Neuron (in vitro differentiated cells): ENCODE measurements at regions not wholly inside any gene's neighbourhood (a gene's known extent, or its start where the extent isn't known, plus 50 kb on each side); places are given as distances from the start of the nearest gene placed in this dataset.
"Not testable (repeated sequence)": the region's sequence is repeated elsewhere in the genome, so short reads cannot be mapped to it uniquely, and the experiment has no call there.

Source experiments
- H2AFZ ChIP-seq: one replicate; pipeline ENCODE4 v1.6.1; 2013; ENCODE audit warnings: low read depth, mild to moderate bottlenecking, inconsistent platforms, low read length, moderate library complexity
- H3K27me3 ChIP-seq: one replicate; pipeline ENCODE4 v1.6.1; 2013; ENCODE audit warnings: low read length; ENCODE audit not compliant: insufficient read depth
- H3K36me3 ChIP-seq: one replicate; pipeline ENCODE4 v1.6.1; 2013; ENCODE audit warnings: low read length; ENCODE audit not compliant: insufficient read depth
- H3K4me1 ChIP-seq: one replicate; pipeline ENCODE4 v1.6.1; 2013; ENCODE audit warnings: low read length; ENCODE audit not compliant: insufficient read depth
- H3K4me3 ChIP-seq: 2 replicates; pipeline ENCODE4 v1.5.1; 2013; ENCODE audit warnings: mild to moderate bottlenecking, low read length, moderate library complexity
- H3K9me3 ChIP-seq: one replicate; pipeline ENCODE4 v1.6.1; 2013; ENCODE audit warnings: low read length

DNA sequence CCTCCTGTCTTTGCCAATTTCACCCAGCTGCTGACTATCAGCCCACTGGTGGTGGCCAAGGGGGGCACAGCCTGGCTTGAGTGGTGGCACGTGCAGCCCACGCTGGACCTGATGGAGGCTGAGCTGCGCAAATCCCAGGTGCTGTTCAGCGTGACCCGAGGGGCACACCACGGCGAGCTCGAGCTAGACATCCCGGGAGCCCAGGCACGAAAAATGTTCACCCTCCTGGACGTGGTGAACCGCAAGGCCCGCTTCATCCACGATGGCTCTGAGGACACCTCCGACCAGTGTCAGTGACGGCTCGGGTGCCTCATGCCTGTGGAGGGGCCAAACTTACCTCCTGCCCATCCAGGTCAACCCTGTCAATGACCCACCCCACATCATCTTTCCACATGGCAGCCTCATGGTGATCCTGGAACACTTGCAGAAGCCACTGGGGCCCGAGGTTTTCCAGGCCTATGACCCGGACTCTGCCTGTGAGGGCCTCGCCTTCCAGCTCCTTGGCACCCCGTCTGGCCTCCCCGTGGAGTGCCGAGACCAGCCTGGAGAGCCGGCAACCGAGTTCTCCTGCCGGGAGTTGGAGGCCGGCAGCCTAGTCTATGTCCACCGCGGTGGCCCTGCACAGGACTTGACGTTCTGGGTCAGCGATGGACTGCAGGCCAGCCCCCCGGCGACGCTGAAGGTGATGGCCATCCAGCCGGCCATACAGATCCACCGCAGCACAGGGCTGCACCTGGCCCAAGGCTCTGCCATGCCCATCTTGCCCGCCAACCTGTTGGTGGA lies 180.2 kb downstream of the TBC1D2B start:
- H2AFZ ChIP-seq, H3K36me3 ChIP-seq, H3K9me3 ChIP-seq, H3K27me3 ChIP-seq, H3K4me3 ChIP-seq, H3K4me1 ChIP-seq: not testable (repeated sequence)

GRCh38 chr15:77896147-77897112 lies 181.1 kb downstream of the TBC1D2B start:
- not testable (repeated sequence) for H3K9me3 ChIP-seq, H2AFZ ChIP-seq, H3K4me1 ChIP-seq, H3K4me3 ChIP-seq, H3K27me3 ChIP-seq, H3K36me3 ChIP-seq

DNA sequence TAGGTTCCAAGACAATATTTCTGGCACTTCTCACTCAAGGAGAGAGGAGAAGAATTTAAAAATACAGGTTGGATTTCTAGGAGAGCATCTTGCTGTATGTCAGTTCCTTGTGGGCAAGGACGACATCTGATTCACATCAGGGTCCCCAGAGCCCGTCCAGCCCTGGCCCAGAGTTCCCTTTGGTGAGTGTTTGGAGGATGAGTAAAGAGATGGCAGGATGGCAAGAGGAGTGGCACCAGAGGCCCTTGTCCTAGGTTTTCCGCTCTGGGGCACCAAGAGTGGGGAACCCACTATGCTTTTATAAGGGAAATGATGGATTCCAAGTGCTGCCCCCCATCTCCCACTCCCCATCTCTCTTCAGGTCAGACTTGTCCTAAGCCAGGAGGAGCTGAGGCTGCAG lies 181.8 kb downstream of the TBC1D2B start:
- no peaks in the 10 kb centered on the region for H3K27me3 ChIP-seq
- no peaks in the 10 kb centered on the region for H3K4me1 ChIP-seq
- H3K36me3 ChIP-seq: no peaks in the 10 kb centered on the region
- no peak overlapping the region for H2AFZ ChIP-seq
- no peaks in the 10 kb centered on the region for H3K9me3 ChIP-seq
- no peak overlapping the region for H3K4me3 ChIP-seq

GRCh38 chr15:77895145-77895544 lies 182.4 kb downstream of the TBC1D2B start:
- not testable (repeated sequence) for H3K36me3 ChIP-seq, H3K4me3 ChIP-seq, H3K9me3 ChIP-seq, H2AFZ ChIP-seq, H3K4me1 ChIP-seq, H3K27me3 ChIP-seq

DNA sequence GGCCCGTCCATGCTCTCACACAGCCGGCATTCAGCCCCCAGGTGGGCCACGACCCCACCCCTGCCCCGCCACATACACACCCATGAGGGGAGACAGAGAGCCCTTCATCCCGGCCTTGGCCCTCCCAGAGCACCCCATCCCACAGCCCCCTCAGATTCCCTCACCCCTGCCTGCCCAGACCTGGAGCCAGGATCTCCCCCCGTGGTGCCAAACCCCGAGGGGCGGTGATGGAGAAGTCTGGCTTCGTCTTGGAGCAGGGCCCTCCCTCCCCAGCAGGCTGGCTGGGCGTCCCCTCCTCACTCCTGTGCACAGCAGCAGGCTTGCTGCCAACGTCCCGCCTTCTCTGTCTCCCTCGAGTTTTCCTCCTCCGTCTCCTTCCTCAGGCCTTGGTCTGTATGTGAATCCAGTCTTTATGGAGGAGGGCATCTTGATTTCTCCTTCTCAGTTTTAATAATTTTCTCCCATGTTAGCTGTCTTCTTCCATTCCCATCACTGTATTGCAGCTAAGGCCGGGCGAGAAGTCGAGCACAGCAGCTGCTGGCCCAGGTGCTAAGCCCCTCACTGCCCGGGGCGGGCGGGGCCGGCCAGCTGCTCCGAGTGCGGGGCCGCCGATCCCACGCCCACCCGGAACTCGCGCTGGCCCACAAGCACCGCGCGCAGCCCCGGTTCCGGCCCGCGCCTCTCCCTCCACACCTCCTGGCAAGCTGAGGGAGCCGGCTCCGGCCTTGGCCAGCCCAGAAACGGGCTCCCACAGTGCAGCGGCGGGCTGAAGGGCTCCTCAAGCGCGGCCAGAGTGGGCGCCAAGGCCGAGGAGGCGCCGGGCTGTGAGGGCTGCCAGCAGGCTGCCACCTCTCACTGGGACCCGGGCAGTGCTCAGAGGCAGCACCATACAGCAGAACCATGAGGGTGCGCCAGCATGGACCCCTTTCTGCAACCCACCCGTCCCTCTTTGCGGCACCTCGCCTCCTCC lies 183.6 kb downstream of the TBC1D2B start:
- H3K36me3 ChIP-seq, H3K4me3 ChIP-seq, H2AFZ ChIP-seq, H3K9me3 ChIP-seq, H3K4me1 ChIP-seq, H3K27me3 ChIP-seq: not testable (repeated sequence)

- H3K36me3 ChIP-seq, H3K9me3 ChIP-seq, H3K4me1 ChIP-seq, H3K27me3 ChIP-seq, H3K4me3 ChIP-seq, H2AFZ ChIP-seq: not testable (repeated sequence)
Observed at GRCh38 chr15:77893246-77893645, 184.3 kb downstream of the TBC1D2B start.

DNA sequence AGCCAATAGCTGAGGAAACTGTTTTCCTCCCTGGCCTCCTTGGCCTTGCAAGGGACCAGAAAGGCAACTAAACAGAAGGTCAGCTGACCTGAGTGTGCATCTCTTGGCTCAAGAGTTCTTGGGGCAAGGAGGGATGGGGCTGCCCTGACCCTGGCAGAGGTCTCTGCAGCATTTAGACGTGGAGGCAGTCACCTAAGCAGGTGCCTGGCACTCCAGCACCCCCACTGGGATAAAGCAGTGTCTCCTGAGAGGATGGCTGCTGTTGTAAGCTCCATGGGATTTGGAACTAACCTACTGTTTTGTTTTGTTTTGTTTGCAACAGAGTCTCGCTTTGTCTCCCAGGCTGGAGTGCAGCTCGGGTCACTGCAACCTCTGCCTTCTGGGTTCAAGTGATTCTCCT lies 185.2 kb downstream of the TBC1D2B start:
- H3K36me3 ChIP-seq: no peaks in the 10 kb centered on the region
- peaks cover 6% of the 10 kb centered on the region for H3K27me3 ChIP-seq
- H3K4me1 ChIP-seq: no peaks in the 10 kb centered on the region
- H3K9me3 ChIP-seq: no peaks in the 10 kb centered on the region
- no peak overlapping the region for H3K4me3 ChIP-seq
- H2AFZ ChIP-seq: no peak overlapping the region

DNA sequence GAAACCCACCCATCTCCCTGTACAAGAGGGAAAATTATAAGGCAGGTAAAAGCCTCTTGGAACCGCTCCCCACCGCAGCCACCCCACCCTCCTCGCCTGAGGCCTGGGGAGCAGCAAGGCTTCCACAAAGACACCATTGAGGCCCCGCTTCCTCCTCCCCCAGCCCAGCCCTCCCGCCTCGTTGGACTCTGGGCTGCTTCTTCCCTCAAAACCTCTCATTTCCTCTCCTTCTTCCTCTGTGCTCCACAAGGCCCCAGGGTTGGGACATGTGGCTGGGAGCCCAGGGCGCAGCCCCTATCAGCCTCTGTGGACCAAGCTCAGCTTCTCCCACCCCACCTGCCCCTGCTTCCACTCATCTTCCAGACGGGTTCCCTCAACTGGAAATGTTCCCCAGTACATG lies 185.6 kb downstream of the TBC1D2B start:
- not testable (repeated sequence) for H3K4me1 ChIP-seq, H3K4me3 ChIP-seq, H3K27me3 ChIP-seq, H3K36me3 ChIP-seq, H2AFZ ChIP-seq, H3K9me3 ChIP-seq

GRCh38 chr15:77890911-77891801 lies 186.4 kb downstream of the TBC1D2B start:
- H3K27me3 ChIP-seq, H3K36me3 ChIP-seq, H2AFZ ChIP-seq, H3K9me3 ChIP-seq, H3K4me1 ChIP-seq, H3K4me3 ChIP-seq: not testable (repeated sequence)

GRCh38 chr15:77889828-77890725 lies 187.4 kb downstream of the TBC1D2B start:
- not testable (repeated sequence) for H2AFZ ChIP-seq, H3K9me3 ChIP-seq, H3K36me3 ChIP-seq, H3K4me1 ChIP-seq, H3K27me3 ChIP-seq, H3K4me3 ChIP-seq

GRCh38 chr15:77889009-77889806 lies 188.3 kb downstream of the TBC1D2B start:
- Histone ChIP-seq H3K9me3 (no peaks in the 10 kb centered on the region), H2AFZ (no peak overlapping the region), H3K27me3 (peaks cover 6% of the 10 kb centered on the region), H3K36me3 (no peaks in the 10 kb centered on the region), H3K4me3 (no peak overlapping the region), H3K4me1 (no peaks in the 10 kb centered on the region)
